Activated CD4-positive, CD25-positive, alpha-beta regulatory T cell treated with anti-CD3 and anti-CD28 coated beads, Interleukin-2, amount 50 U/mL, for 24 hours (primary cell): ENCODE measurements at regions not wholly inside any gene's neighbourhood (a gene's known extent, or its start where the extent isn't known, plus 50 kb on each side); places are given as distances from the start of the nearest gene placed in this dataset.
"Not testable (repeated sequence)": the region's sequence is repeated elsewhere in the genome, so short reads cannot be mapped to it uniquely, and the experiment has no call there.

Source experiments
- ATAC-seq, 2 donors: fragments of 150-1000 bp; cut with Tn5 transposase; one replicate each; pipeline ENCODE4 v1.10.0; 2021; ENCODE audit warnings: mild to moderate bottlenecking in 1 of 2, moderate library complexity in 1 of 2

DNA sequence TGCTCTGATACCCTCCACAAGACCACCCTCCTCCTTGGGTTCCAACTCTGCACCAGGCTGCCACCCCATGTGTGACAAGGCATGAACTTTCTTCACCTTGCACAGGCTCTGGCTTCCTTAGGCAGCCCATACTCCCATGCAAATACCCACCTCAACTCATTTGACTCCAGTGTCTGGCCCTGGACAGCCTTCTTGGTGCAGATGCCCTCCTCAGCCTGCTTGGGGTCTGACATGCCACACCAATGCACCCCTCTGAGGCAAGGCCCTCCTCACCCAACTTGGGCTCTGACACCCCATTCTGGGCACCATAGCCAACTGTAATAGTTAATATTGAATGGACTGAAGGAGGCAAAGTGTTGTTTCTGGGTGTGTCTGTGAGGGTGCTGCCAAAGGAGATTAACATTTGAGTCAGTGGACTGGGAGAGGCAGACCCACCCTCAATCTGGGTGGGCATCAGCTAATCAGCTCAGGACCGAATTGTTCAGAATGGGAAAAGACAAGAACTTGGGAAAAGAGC, 115.0 kb upstream of the EPB41L4A start:
- ATAC-seq, result no peak

DNA sequence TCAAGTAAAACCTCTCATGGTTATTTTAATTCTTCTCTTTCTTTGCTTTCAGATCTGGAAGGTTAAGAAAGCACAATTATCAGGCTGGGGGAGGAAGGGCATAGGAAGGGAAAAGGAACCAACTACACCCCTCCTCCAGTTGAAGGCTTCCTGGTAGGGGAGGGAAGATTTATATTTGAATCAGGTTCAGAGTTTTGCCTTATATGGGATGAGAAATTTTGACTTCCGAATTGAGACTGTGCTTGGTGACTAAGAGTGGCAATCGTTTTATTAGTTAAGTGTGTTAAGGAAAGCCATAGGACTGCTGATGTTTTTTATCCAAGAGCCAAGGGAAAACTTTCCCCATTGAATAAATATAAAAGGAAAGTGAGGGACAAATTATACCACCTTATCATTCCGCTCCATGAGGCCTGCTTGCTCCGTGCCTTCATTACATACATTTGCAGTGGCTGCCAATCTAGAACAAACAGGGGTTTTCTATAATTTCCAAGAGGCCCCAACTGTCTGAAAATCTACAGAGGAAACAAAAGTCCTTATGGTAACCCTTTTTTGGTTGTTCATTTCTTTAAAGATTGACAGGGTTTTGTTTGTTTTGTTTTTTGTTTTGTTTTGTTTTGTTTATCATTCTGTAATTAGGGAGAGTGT, 115.7 kb upstream of the EPB41L4A start:
- no peak for ATAC-seq

DNA sequence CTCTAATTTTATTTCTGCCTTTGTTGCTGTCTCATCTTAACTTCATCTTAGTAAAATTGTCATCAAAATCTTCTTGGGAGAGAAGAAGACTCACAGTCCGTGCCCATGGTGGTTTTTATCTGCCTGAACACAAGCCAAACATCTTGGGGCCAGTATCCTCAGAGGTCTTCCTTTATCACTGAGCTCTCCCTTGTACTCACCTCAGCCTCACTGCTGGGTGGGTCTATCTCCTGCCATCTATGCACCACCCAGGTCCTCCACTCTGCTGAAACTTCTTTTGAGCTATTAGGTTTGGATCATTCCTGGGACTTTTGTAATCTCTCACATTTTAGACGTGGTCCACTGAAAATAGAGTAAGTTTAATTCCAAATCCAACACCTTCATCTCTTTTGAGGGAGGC, 116.3 kb upstream of the EPB41L4A start:
- no peak for ATAC-seq

DNA sequence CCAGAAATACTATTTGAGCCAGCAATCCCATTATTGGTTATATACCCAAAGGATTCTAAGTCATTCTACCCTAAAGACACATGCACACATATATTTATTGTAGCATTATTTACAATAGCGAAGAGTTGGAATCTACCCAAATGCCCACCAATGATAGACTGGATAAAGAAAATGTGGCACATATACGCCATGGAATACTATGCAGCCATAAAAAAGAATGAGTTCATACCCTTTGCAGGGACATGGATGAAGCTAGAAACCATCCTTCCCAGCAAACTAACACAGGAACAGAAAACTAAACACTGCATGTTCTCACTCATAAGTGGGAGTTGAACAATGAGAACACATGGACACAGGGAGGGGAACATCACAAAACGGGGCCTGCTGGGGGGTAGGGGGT, 125.5 kb upstream of the EPB41L4A start:
- not testable (repeated sequence) for ATAC-seq

DNA sequence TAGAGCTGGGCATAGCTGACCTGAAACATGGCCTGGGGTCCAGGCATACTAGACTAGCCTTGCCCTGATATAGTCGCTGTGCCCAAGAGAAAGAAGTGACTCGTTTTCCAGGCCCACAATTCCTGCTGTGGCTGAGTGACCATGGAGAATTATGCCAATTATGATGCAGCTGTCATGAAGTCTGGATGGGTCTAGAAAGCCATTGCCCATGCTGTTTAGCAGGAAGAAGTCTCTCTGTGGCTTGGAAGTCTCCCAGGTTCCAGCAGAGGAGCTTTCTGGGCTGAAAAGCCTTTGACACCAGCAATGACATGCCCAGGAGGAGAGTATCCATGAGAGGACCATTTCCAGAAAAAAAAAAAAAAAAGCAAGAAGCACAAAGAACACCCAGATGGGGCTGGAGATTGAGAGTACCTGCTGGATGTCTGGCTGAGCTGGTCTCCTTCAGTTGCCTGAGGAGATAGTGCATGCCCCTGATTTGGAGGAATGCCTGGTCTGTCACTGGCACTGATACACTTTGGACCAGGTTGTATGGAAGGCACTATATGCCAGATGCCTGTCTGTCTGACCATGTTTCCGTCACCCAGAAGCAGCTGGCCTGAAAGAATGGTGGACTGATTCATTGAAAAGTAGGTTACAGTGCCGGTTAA, 128.0 kb upstream of the EPB41L4A start:
- no peak for ATAC-seq

DNA sequence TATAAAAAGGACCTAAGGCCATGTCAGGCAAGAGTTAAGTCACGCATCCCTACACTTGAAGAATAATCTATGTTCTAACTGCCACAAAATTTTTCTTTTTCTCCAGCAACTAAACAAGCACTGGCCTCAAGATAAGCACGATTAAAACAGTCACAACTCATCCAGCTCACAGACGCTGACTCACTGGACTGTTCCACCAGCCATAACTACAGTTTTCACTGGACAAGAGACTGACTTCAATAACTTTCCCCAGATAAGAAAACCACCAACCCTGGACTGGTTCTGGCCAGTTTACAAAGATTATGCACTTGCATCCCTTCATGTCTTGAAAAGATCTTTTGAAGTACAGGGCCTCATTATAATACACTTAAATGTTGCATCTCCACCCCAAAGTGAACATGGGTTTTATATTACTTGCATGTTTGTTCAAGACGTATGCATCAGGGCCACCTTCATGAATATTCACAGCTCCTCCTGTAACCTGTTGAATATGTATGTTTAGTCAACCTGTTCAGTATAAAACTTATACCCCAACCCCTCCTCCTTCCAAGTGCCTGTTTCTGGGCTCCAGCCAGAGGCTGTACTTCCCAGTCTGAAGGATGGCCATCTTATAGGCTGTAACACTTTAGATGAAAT, 129.3 kb upstream of the EPB41L4A start:
- peak in 1 of 2 donors; percentile 36 for ATAC-seq

DNA sequence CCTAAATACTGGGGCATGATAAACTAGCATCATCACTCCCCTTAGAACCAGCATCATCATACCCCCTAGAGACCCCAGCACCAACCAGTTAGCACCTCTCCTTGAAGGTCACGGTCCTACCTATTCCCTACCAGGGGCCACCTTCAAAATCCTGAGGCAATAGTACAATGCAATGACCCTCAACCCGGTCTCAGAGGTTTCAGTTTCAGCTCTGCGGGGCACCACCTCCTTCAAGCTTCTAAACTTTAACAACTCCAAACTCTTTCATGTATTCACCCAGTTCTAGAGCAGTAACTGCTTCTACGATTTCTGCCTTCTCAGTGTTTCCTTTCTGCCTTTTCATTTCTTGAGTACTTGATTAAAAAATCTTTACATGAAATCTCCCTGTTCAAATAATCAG, 130.1 kb upstream of the EPB41L4A start:
- ATAC-seq, result no peak

DNA sequence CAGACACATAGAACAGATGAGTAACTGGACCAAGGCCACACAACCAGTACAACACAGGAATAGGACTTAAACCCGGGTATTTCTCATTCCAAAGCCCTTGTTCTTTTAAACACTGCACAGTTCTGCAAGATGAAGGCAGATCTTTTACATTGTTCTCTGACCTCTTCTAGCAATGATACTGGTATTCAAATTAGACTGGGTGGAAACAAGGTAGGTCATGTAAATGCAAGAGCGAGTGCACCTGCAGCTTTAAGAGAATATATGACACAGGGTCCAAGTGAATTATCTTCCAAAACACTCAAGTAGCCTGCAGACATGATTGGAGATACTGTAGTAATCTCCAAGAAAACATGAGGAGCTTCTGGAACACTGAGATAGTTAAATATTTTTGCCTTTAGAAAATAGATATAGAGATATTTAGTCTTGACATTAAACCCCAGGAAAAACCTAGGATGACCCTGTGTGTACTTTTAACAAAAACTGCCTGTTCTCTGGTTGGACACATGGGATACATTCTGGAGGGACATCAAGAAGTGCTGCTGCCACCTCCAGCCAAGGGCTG, 130.6 kb upstream of the EPB41L4A start:
- ATAC-seq, result no peak

DNA sequence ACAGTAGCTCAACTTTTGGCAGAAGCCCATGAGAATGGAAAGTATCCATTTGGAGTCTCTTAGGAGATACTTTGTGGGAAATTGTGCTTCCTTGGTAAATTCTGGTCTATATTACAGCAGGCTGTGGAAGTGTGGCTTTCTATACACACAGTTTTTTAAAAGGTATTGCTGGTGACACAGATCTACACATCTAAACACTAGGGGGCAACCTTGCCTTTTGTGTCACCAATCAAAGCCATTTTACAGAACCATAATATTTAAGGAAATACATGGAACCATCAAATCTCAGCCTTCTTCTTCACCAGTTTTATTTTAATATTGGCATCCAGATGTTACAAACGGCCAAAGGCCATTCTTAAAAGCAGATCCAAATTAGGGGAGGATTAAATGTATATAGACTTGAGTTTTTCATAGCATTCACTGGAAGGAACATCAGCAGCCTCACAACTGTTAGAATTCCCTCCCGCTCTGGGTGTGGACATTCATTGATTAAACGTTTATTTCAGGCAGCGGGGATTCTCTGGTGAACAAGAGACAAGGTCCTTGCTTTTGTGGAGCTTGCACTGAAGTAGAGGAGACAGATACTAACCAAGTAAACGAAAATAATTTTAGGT, 132.4 kb upstream of the EPB41L4A start:
- no peak for ATAC-seq

DNA sequence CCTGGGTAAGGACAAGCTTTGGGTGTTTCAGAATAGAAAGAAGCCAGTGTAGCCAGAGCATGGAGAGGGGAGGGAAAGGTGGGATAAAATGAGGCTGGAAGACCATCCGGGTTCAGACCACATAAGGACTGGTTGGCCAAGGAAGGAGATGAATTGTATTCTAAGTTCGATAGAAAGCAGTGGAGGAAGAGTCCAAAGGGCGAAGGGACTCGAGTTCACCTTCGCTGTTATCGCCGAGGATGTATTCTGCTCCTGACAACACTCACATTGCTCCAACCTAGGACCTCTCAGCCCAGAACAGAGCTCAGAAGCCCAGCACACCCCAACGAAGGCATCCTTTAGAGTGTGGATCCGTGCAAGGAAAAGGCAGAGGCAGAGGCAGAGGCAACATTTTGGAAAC, 133.1 kb upstream of the EPB41L4A start:
- no peak for ATAC-seq

DNA sequence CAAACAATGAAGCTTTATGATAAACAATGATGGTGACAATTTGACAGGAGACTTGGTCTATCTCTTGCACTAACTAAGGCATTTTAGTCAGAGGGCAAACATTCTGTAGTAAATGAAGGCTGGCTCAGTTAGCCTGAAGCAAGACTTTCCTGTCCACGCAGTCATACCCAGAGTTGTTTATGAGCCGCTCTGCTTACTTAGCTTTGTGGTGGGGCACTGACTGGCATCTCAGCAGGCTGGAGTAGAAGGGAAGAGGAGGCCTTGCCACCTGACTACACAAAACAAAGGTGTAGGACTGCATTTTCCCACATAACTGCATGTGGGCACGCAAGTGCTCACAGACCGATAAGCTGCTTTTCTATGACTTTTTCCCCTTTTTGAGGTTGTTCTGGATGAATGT, 133.7 kb upstream of the EPB41L4A start:
- ATAC-seq, result no peak

DNA sequence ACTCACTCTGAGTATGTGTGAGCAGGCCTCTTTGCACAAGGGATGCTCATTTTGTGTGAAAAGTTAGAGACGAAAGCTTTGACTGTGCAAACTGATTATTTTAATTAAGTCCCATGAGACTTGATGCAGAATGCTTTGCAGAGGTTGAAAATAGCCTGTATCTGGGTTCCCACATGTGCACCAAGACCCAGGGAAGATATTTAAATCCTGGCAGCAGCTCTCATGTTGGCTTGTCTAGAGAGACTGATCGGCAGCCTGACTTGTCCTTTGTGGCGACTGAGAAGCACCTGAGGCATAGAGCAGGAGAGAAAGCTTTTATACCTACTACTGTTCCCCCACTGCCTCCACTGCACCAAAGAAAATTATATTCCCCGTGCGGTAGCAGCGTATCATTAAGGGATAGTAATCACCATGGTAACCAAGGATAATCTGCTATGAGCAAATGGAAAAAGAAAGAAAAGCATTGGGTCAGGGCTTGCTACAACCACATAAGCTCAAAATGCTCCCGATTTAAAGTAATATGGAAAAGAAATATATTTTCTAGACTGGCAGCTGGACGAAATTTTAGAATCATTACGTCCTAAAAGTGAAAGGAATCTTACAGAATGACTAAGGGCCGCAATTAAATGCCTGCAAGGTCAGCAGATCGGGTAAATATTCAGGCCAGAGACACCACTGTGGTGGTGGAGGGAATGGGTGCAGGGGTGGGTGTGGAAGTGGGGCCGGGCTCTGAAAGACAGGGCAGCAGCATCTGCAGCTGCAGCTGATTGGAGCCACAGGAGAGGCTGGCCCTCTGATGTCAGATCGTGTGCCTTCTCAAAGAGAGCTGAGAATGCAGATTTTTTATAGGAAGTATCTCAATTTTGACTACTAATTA, 135.3 kb upstream of the EPB41L4A start:
- no peak for ATAC-seq

DNA sequence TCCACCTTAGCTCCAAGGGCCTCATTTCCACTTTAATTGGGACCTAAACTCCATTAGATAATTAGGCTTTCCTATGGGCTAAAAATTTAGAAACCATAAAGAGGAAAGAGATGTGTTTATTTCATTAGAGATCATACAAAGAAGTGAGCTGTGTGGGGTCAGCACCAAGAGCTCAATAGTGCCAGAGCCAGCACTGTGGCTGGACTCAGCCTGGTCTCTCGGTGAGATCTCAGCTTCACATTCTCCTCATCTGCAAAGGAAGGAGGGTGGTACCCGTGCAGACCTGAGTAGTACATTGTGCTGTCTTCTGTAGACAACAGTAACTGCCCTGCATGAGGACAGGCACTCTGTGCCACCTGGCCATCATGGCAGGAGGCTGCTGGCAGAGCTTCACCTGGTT, 136.1 kb upstream of the EPB41L4A start:
- no peak for ATAC-seq

DNA sequence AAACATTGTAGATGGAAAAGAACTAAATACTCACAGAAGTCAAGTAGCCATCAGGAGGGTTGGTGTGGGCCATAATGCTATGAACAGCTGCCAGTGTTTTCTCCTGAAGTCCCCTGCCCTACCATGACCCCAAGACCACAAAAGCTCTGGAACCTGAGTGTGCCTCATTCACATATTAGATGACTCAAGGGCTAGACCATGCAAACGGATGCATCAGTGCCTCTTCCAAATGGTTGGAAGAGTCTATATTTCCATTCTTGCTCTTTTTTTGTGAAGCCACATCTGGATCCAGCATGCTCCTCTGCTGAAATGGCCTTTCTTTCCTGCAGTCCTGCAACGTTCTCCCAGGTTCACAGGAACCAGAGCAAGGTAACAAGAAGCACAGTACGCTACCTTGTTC, 136.6 kb upstream of the EPB41L4A start:
- ATAC-seq, result no peak

DNA sequence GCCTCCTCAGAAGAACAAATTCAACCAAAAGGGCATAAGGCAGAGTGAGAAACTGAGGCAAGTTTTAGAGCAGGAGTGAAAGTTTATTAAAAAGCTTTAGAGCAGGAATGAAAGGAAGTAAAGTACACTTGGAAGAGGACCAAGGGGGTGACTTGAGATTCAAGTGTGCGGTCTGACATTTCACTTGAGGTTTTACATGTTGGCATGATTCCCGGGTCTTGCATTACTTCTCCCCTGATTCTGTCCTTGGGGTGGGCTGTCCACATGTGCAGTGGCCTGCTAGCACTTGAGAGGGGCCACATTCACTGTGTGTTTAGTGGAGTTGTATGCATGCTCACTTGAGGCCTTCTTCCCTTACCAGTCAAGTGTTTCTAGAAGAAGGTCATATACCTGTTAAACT, 140.4 kb upstream of the EPB41L4A start:
- not testable (repeated sequence) for ATAC-seq

DNA sequence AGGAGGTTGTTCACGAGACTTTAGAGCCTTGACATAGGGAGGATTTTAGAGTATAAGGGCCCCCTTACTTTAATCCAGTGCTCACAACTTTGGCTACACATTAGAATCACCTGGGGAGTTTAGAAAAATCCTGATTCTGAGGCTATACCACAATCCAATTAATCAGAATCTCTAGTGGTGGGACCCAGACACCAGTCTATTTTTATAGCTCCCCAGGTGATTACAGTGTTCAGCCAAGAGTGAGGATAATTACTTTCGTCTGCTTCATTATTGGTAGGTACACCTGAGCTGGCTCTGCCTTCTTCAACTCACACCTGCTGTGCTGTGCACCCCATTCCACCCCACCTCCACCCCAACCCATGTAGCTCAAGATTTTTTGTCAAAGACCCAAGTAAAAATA, 141.3 kb upstream of the EPB41L4A start:
- ATAC-seq, result no peak

DNA sequence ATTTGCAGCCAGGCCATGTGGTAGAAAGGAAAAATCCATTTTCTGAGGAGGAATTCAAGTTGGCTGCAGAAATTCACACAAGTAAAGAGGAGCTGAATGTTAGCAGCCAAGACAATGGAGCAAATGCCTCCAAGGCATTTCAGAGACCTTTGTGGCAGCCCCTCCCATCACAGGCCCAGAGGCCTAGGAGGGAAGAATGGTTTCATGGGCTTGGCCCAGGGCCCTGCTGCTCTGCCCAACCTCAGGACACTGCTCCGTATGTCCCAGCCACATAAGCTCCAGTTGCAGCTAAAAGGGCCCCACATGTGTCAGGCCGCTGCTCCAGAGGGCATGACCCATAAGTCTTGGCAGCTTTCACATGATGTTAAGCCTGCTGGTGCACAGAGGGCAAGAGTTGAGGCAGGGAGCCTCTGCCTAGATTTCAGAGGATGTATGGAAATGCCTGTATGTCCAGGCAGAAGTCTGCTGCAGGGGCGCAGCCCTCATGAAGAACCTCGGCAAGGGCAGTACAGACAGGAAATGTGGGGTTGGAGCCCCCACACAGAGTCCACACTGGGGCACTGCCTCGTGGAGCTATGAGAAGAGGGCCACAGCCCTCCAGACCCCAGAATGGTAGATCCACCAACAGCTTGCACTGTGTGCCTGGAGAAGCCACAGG, 144.2 kb upstream of the EPB41L4A start:
- ATAC-seq, result no peak

DNA sequence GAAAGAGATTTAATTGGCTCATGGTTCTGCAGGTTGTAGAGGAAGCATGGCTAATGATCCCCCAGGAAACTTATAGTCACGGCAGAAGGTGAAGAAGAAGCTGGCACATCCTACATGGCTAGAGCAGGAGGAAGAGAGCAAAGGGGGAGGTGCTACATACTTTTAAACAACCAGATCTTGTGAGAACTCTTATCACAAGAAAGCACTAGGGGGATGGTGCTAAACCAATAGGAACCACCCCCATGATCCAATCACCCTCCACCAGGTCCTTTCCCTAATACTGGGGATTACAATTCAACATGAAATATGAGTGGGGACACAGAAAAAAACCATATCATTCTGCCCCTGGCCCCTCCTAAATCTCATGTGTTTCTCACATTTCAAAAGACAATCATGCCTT, 147.2 kb upstream of the EPB41L4A start:
- no peak for ATAC-seq

DNA sequence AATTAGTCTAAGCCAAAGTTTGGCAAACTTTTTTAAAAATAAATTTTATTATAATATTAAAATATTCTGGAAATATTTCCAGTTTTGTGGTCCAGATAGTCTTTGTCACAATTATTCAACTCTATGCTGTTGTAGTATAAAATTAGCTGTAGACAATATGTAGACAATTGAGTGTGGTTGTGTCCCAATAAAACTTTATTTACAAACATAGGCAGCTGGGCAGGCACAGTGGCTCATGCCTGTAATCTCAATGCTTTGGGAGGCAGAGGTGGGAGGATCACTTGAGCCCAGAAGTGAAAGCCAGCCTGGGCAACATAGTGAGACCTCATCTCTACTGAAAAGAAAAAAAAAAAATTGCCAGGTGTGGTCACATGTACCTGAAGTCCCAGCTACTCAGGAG, 150.5 kb upstream of the EPB41L4A start:
- ATAC-seq, result no peak

DNA sequence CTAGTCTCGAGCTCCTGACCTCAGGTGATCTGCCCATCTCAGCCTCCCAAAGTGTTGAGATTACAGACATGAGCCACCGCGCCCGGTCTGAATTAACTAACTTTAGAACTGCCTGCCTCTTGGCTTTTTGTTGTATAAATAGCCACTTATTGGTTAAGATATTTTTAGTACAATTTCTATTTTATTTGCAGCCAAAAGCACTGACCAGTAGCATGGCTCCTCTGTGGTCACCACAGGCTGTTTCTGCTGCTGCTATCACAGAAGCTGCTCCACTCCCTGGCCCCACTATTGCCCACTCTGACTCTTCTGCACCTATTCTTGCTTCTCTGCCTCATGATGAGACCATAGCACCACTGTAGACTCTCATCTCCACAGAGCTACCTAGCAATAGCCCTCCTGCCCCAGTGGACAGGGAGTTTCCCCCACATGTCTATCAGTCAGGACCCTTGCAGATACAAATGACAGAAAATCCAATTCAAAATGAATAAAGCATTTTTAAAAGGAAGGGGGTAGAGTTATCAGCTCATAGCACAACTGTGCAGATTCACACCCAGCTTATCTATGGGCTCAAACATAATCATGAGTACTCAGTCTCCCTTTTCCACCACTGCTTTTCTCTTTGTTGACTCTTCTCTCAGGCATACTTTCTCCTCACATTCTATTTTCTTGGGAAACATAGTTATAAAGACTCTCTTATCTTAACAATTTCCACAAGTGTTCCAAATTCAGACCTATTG, 151.8 kb upstream of the EPB41L4A start:
- ATAC-seq, result no peak

DNA sequence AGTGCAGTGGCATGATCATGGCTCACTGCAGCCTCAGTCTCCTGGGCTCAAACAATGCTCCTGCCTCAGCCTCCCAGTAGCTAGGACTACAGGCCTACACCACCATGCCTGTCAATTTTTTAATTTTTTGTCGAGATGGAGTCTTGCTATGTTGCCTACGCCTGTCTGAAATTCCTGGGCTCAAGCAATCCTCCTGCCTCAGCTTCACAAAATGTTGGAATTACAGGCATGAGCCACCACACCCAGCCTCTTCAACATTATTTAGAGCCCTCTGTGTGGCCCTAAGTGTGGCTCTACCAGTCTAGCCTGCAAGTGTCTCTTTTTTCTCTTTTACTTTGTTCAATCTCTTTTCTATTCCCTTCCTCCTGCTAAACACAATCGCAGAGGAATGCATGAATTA, 154.4 kb upstream of the EPB41L4A start:
- ATAC-seq, result no peak
